H9 (cell line): ENCODE measurements at regions not wholly inside any gene's neighbourhood (a gene's known extent, or its start where the extent isn't known, plus 50 kb on each side); places are given as distances from the start of the nearest gene placed in this dataset.
"Not testable (repeated sequence)": the region's sequence is repeated elsewhere in the genome, so short reads cannot be mapped to it uniquely, and the experiment has no call there.

ENCODE experiments used
- DNase-seq: peaks from one replicate; pipeline ENCODE4 v3.0.0-alpha.2; 2017
- H2AFZ ChIP-seq: one replicate; pipeline ENCODE4 v1.6.1; 2013; ENCODE audit warnings: mild to moderate bottlenecking, low read length, control low read depth, moderate library complexity
- H2AK5ac ChIP-seq: 2 replicates; pipeline ENCODE4 v1.6.1; 2013; ENCODE audit warnings: low read length, control low read depth, mixed read lengths; ENCODE audit not compliant: insufficient read length
- H2BK120ac ChIP-seq: one replicate; pipeline ENCODE4 v1.6.1; 2013; ENCODE audit warnings: low read depth, mild to moderate bottlenecking, low read length, control low read depth, inconsistent platforms; ENCODE audit not compliant: poor library complexity, severe bottlenecking
- H2BK12ac ChIP-seq: 2 replicates; pipeline ENCODE4 v1.6.1; 2013; ENCODE audit warnings: low read length, control low read depth, mixed read lengths, low read depth; ENCODE audit not compliant: insufficient read length
- H2BK15ac ChIP-seq: 2 replicates; pipeline ENCODE4 v1.6.1; 2013; ENCODE audit warnings: low read depth, low read length, control low read depth
- H2BK20ac ChIP-seq: one replicate; pipeline ENCODE4 v1.6.1; 2013; ENCODE audit warnings: low read depth, mild to moderate bottlenecking, low read length, control low read depth, inconsistent platforms; ENCODE audit not compliant: poor library complexity, severe bottlenecking
- H2BK5ac ChIP-seq: 2 replicates; pipeline ENCODE4 v1.6.1; 2013; ENCODE audit warnings: low read length, control low read depth, mixed read lengths; ENCODE audit not compliant: insufficient read length
- H3K14ac ChIP-seq: 2 replicates; pipeline ENCODE4 v1.6.1; 2013; ENCODE audit warnings: low read length, control low read depth; ENCODE audit not compliant: insufficient read depth
- H3K18ac ChIP-seq: 2 replicates; pipeline ENCODE4 v1.6.1; 2013; ENCODE audit warnings: low read depth, mild to moderate bottlenecking, mixed read lengths, low read length, control low read depth; ENCODE audit not compliant: insufficient read length
- H3K23ac ChIP-seq: 2 replicates; pipeline ENCODE4 v1.6.1; 2013; ENCODE audit warnings: low read length, control low read depth, mixed read lengths, low read depth; ENCODE audit not compliant: insufficient read length
- H3K23me2 ChIP-seq: 2 replicates; pipeline ENCODE4 v1.6.1; 2013; ENCODE audit warnings: low read depth, mild to moderate bottlenecking, mixed read lengths, low read length, control low read depth; ENCODE audit not compliant: insufficient read length, poor library complexity, severe bottlenecking
- H3K27ac ChIP-seq: 2 replicates; pipeline ENCODE4 v1.5.1; 2013; ENCODE audit warnings: low read length, control low read depth, mixed read lengths, low read depth; ENCODE audit not compliant: insufficient read length
- H3K27me3 ChIP-seq: 2 replicates; pipeline ENCODE4 v1.6.1; 2013; ENCODE audit warnings: low read length, control low read depth, inconsistent platforms; ENCODE audit not compliant: insufficient read depth
- H3K4ac ChIP-seq: 2 replicates; pipeline ENCODE4 v1.6.1; 2013; ENCODE audit warnings: low read depth, mild to moderate bottlenecking, control low read depth, inconsistent platforms, low read length, moderate library complexity
- H3K4me1 ChIP-seq: 2 replicates; pipeline ENCODE4 v1.6.1; 2013; ENCODE audit warnings: low read length, control low read depth, inconsistent platforms; ENCODE audit not compliant: insufficient read depth
- H3K4me2 ChIP-seq: 2 replicates; pipeline ENCODE4 v1.6.1; 2013; ENCODE audit warnings: low read length, control low read depth, mixed read lengths; ENCODE audit not compliant: insufficient read length, insufficient read depth
- H3K56ac ChIP-seq: 2 replicates; pipeline ENCODE4 v1.6.1; 2013; ENCODE audit warnings: low read depth, mild to moderate bottlenecking, mixed read lengths, low read length, control low read depth; ENCODE audit not compliant: insufficient read length
- H3K79me1 ChIP-seq: 2 replicates; pipeline ENCODE4 v1.6.1; 2013; ENCODE audit warnings: low read depth, mild to moderate bottlenecking, moderate library complexity, low read length, control low read depth, inconsistent platforms; ENCODE audit not compliant: insufficient read depth, poor library complexity, severe bottlenecking
- H3K79me2 ChIP-seq: 2 replicates; pipeline ENCODE4 v1.6.1; 2013; ENCODE audit warnings: low read length, control low read depth, inconsistent platforms; ENCODE audit not compliant: insufficient read depth
- H3K9ac ChIP-seq: 2 replicates; pipeline ENCODE4 v1.6.1; 2013; ENCODE audit warnings: low read length, control low read depth, mixed read lengths; ENCODE audit not compliant: insufficient read length; ENCODE audit errors: extremely low read depth
- H3K9me3 ChIP-seq: one replicate; pipeline ENCODE4 v1.6.1; 2013; ENCODE audit warnings: low read depth, low read length, inconsistent platforms; ENCODE audit not compliant: control insufficient read depth
- H3T11ph ChIP-seq: one replicate; pipeline ENCODE4 v1.6.1; 2013; ENCODE audit warnings: mild to moderate bottlenecking, low read length, control low read depth, inconsistent platforms
- H4K20me1 ChIP-seq: one replicate; pipeline ENCODE4 v1.6.1; 2013; ENCODE audit not compliant: control insufficient read depth, insufficient read length, insufficient read depth
- H4K5ac ChIP-seq: 2 replicates; pipeline ENCODE4 v1.6.1; 2013; ENCODE audit warnings: low read depth, mild to moderate bottlenecking, mixed read lengths, low read length, control low read depth; ENCODE audit not compliant: insufficient read length
- H4K8ac ChIP-seq: replicated peaks from 2 replicates; pipeline ENCODE4 v1.6.1; 2013; ENCODE audit warnings: low read length, control low read depth, mixed read lengths, low read depth; ENCODE audit not compliant: insufficient read length
- H4K91ac ChIP-seq: 2 replicates; pipeline ENCODE4 v1.6.1; 2013; ENCODE audit warnings: low read depth, mild to moderate bottlenecking, moderate library complexity, mixed read lengths, low read length, control low read depth; ENCODE audit not compliant: insufficient read length
- H3K27ac Mint-ChIP-seq, 3 experiments: 2 replicates in 2 of 3; 3 replicates in 1 of 3; pipeline ENCODE4 v1.8.0; 2020 to 2021; ENCODE audit warnings: mixed read lengths in 3 of 3, mild to moderate bottlenecking in 1 of 3, moderate library complexity in 1 of 3
- H3K27me3 Mint-ChIP-seq: 2 replicates; pipeline ENCODE4 v1.8.0; 2021; ENCODE audit warnings: low read depth, mild to moderate bottlenecking, moderate library complexity, mixed read lengths
- H3K36me3 Mint-ChIP-seq, 3 experiments: 2 replicates in 2 of 3; 3 replicates in 1 of 3; pipeline ENCODE4 v1.8.0; 2020 to 2021; ENCODE audit warnings: low read depth in 3 of 3, mixed read lengths in 3 of 3; ENCODE audit not compliant: insufficient read depth in 1 of 3
- H3K4me1 Mint-ChIP-seq, 2 experiments: 2 replicates each; pipeline ENCODE4 v1.8.0; 2020; ENCODE audit warnings: mixed read lengths in 2 of 2
- H3K4me3 Mint-ChIP-seq, 2 experiments: 2 replicates in 1 of 2; 3 replicates in 1 of 2; pipeline ENCODE4 v1.8.0; 2020 to 2021; ENCODE audit warnings: mild to moderate bottlenecking in 2 of 2, mixed read lengths in 2 of 2, moderate library complexity in 1 of 2
- H3K9me3 Mint-ChIP-seq, 2 experiments: 2 replicates in 1 of 2; 3 replicates in 1 of 2; pipeline ENCODE4 v1.8.0; 2020; ENCODE audit warnings: mild to moderate bottlenecking in 2 of 2, mixed read lengths in 2 of 2, moderate library complexity in 1 of 2
- WGBS: extraction: QIAGEN DNeasy Blood & Tissue Kit; methylation state at CpG from one replicate; pipeline ENCODE4 v1.1.7; 2013; ENCODE audit warnings: missing lambda C conversion rate, low lambda C conversion rate, mixed read lengths; ENCODE audit not compliant: insufficient read length; ENCODE audit errors: extremely low coverage; 5-methylcytosine and 5-hydroxymethylcytosine counted together

DNA sequence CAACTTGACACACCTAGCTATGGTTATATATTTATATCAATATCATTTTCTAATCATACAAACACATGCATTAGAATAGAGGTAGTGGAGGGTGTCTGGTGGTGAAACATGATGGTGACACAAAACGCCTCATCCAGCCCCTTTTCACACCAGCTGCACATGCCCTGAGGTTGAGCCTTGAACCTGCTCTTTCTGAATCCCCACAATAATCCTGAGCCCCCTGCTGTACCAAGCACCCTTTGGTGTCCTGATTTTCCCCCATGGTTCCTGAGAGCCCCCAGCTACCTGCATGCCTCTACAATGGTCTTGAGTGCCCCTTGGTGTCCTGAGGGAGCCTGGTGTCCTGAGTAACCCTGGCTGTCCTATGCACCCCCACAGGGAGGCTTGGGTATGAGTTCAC is 840.6 kb downstream of the TMEM121 start:
- H2AK5ac ChIP-seq, H3K4me1 ChIP-seq, H3K56ac ChIP-seq, H4K5ac ChIP-seq, H3K27me3 ChIP-seq, H3K18ac ChIP-seq, H2BK20ac ChIP-seq, H3K27ac Mint-ChIP-seq, H3K27me3 Mint-ChIP-seq, H3K23ac ChIP-seq, H3K14ac ChIP-seq, H3K9ac ChIP-seq, H3T11ph ChIP-seq, H2BK5ac ChIP-seq, H4K91ac ChIP-seq, H3K4me1 Mint-ChIP-seq, DNase-seq, H3K23me2 ChIP-seq, H3K27ac ChIP-seq, H2AFZ ChIP-seq, H3K4me2 ChIP-seq, H3K4me3 Mint-ChIP-seq, H3K4ac ChIP-seq, H2BK12ac ChIP-seq, H4K20me1 ChIP-seq, H2BK15ac ChIP-seq, H2BK120ac ChIP-seq, H3K79me1 ChIP-seq, H3K79me2 ChIP-seq, H4K8ac ChIP-seq: not testable (repeated sequence)
- H3K36me3 Mint-ChIP-seq = peaks cover 17 to 51% (median 19%) of the 10 kb centered on the region in 3 experiments; a peak in 6 of 7 replicates
- H3K9me3 ChIP-seq = peaks cover 70% of the 10 kb centered on the region
- H3K9me3 Mint-ChIP-seq = peaks cover 81 to 86% of the 10 kb centered on the region in 2 experiments
- WGBS = no CpG with 5 or more reads among the region's 1 CpG

DNA sequence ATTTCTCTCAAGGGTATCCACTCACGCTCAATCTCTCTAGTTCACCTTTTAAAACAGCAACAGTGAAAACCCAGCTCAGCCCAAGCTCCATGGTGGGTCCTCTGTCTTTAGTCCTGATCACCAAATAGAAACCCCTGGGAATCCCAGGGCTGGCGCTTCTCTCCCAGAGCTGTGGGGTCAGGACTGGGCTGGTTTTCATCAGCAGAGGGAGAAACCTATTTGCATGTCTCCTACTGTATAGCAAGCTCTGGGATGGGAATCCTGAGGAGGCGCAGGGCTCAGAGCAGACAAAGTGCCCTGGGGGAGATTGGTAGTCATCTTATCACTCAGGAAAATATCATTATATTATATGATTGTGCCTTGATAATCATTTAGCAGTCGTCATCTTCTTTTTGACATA is 843.1 kb downstream of the TMEM121 start:
- not testable (repeated sequence) for H2AK5ac ChIP-seq, H3K27me3 ChIP-seq, H3K9ac ChIP-seq, H2BK20ac ChIP-seq, H4K5ac ChIP-seq, H3K27me3 Mint-ChIP-seq, H3K79me2 ChIP-seq, H3K23ac ChIP-seq, H3K56ac ChIP-seq, H3K4ac ChIP-seq, H3K18ac ChIP-seq, H2BK5ac ChIP-seq, H4K20me1 ChIP-seq, H3K14ac ChIP-seq, H3K4me2 ChIP-seq, H2BK120ac ChIP-seq, H3K4me3 Mint-ChIP-seq, DNase-seq, H4K91ac ChIP-seq, H3K27ac ChIP-seq, H3K27ac Mint-ChIP-seq, H3K4me1 ChIP-seq, H3K23me2 ChIP-seq, H2BK15ac ChIP-seq, H2BK12ac ChIP-seq, H3K4me1 Mint-ChIP-seq, H3T11ph ChIP-seq, H2AFZ ChIP-seq, H4K8ac ChIP-seq, H3K79me1 ChIP-seq
- peaks cover 87% of the 10 kb centered on the region for H3K9me3 ChIP-seq
- Mint-ChIP-seq H3K9me3 (peaks cover 89 to 91% of the 10 kb centered on the region in 2 experiments), H3K36me3 (peaks cover 22 to 51% (median 23%) of the 10 kb centered on the region in 3 experiments; a peak in 6 of 7 replicates)
- no CpG with 5 or more reads among the region's 4 CpGs for WGBS
